Fibroblast of skin of left quadriceps (primary cell): ENCODE measurements at regions not wholly inside any gene's neighbourhood (a gene's known extent, or its start where the extent isn't known, plus 50 kb on each side); places are given as distances from the start of the nearest gene placed in this dataset.
A peak's percentile ranks its signal among the peaks of the same experiment; 100 is the strongest.

Experiments used
- DNase-seq, 2 experiments: peaks; one replicate each; pipeline ENCODE4 v3.0.0-alpha.2; 2013; ENCODE audit warnings: low read depth in 2 of 2

- no peak for DNase-seq
These were observed 540.9 kb downstream of the RNF144A start for GRCh38 chr2:7458066-7458465.

- no peak for DNase-seq
These were observed 550.7 kb downstream of the RNF144A start for GRCh38 chr2:7467782-7468447.

- no peak for DNase-seq
These were observed 551.2 kb downstream of the RNF144A start for GRCh38 chr2:7468448-7468828.

- DNase-seq = peak in 1 of 2 experiments; percentile 27
These were observed 551.7 kb downstream of the RNF144A start for GRCh38 chr2:7468955-7469354.

- DNase-seq = no peak
These were observed 554.0 kb downstream of the RNF144A start for GRCh38 chr2:7471185-7471584.

- DNase-seq = no peak
These were observed 555.3 kb downstream of the RNF144A start for GRCh38 chr2:7472465-7472864.

GRCh38 chr2:7473135-7473771 lies 556.0 kb downstream of the RNF144A start:
- no peak for DNase-seq

- peak in 1 of 2 experiments; percentile 20 for DNase-seq
These were observed 559.2 kb downstream of the RNF144A start for GRCh38 chr2:7476371-7476770.

GRCh38 chr2:7479603-7480002 lies 562.4 kb downstream of the RNF144A start:
- peak in 1 of 2 experiments; percentile 25 for DNase-seq

- no peak for DNase-seq
These were observed 563.2 kb downstream of the RNF144A start for GRCh38 chr2:7480431-7480830.

- DNase-seq = no peak
These were observed 573.5 kb downstream of the RNF144A start for GRCh38 chr2:7490672-7491071.

- no peak for DNase-seq
These were observed 575.5 kb downstream of the RNF144A start for GRCh38 chr2:7492719-7493118.

GRCh38 chr2:7497178-7497577 lies 580.0 kb downstream of the RNF144A start:
- no peak for DNase-seq

- DNase-seq = no peak
These were observed 581.8 kb downstream of the RNF144A start for GRCh38 chr2:7499018-7499417.

- DNase-seq = no peak
These were observed 585.1 kb downstream of the RNF144A start for GRCh38 chr2:7502336-7502735.

GRCh38 chr2:7508296-7508943 lies 591.2 kb downstream of the RNF144A start:
- DNase-seq = peak; percentile 84 to 87

- no peak for DNase-seq
These were observed 593.1 kb downstream of the RNF144A start for GRCh38 chr2:7510353-7510752.

- DNase-seq = no peak
These were observed 596.6 kb downstream of the RNF144A start for GRCh38 chr2:7513834-7514233.

- DNase-seq = no peak
These were observed 598.1 kb downstream of the RNF144A start for GRCh38 chr2:7515327-7515726.

- peak; percentile 81 to 84 for DNase-seq
These were observed 599.4 kb downstream of the RNF144A start for GRCh38 chr2:7516484-7517063.

- DNase-seq = peak in 1 of 2 experiments; percentile 79
These were observed 599.9 kb downstream of the RNF144A start for GRCh38 chr2:7517088-7517487.

GRCh38 chr2:7517851-7518250 lies 600.6 kb downstream of the RNF144A start:
- no peak for DNase-seq
